PFSK-1 (cell line): ENCODE measurements at regions not wholly inside any gene's neighbourhood (a gene's known extent, or its start where the extent isn't known, plus 50 kb on each side); places are given as distances from the start of the nearest gene placed in this dataset.

Experiments used
- REST ChIP-seq, 2 experiments: IDR thresholded peaks; 2 replicates each; pipeline versions ENCODE4 v1.6.1 to v1.8.0; 2011 to 2012; ENCODE audit warnings: low read depth in 2 of 2, low read length in 2 of 2, control low read depth in 1 of 2, inconsistent platforms in 1 of 2, mild to moderate bottlenecking in 1 of 2, moderate library complexity in 1 of 2; ENCODE audit not compliant: insufficient read depth in 1 of 2
- TAF1 ChIP-seq: IDR thresholded peaks from 2 replicates; pipeline ENCODE4 v1.6.1; 2012; ENCODE audit warnings: low read length, control low read depth, borderline replicate concordance; ENCODE audit not compliant: insufficient read depth

GRCh38 chr2:146623771-146624170, 1221.1 kb upstream of the ACVR2A start:
- TF ChIP-seq REST (IDR thresholded peaks at IDR 0.05; ENCODE audit: insufficient read depth in 1 of 2, low read depth in 2 of 2, low read length in 2 of 2) = no peak
- TF ChIP-seq TAF1 = no peak
